ENCODE measurements at regions not wholly inside any gene's neighbourhood (a gene's known extent, or its start where the extent isn't known, plus 50 kb on each side); places are given as distances from the start of the nearest gene placed in this dataset.

DNA sequence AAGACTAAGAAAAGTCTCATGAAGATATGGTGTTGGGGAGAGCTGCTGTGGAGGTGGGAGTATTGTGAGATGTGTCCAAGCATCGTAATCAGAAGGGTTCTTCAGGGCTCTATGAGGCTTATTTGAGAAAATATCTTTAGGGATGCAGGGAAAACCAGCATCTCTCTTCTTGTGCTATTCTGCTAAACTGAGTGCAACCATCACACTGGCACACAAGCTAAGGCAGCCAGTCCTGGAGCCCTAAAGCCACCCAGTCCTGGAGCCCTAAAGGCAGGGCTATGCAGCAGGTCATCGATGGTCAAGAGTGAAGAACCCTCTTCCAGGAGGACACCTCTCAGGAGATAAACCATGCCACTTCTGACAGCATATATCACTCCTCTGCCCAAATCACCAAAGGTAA lies 445.2 kb upstream of the MIR17HG start:
- TF ChIP-seq, protein P1, sequence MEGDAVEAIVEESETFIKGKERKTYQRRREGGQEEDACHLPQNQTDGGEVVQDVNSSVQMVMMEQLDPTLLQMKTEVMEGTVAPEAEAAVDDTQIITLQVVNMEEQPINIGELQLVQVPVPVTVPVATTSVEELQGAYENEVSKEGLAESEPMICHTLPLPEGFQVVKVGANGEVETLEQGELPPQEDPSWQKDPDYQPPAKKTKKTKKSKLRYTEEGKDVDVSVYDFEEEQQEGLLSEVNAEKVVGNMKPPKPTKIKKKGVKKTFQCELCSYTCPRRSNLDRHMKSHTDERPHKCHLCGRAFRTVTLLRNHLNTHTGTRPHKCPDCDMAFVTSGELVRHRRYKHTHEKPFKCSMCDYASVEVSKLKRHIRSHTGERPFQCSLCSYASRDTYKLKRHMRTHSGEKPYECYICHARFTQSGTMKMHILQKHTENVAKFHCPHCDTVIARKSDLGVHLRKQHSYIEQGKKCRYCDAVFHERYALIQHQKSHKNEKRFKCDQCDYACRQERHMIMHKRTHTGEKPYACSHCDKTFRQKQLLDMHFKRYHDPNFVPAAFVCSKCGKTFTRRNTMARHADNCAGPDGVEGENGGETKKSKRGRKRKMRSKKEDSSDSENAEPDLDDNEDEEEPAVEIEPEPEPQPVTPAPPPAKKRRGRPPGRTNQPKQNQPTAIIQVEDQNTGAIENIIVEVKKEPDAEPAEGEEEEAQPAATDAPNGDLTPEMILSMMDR (IDR thresholded peaks at IDR 0.05; ENCODE audit: insufficient read depth, low read length), result no peak
- TF ChIP-seq, protein P2, sequence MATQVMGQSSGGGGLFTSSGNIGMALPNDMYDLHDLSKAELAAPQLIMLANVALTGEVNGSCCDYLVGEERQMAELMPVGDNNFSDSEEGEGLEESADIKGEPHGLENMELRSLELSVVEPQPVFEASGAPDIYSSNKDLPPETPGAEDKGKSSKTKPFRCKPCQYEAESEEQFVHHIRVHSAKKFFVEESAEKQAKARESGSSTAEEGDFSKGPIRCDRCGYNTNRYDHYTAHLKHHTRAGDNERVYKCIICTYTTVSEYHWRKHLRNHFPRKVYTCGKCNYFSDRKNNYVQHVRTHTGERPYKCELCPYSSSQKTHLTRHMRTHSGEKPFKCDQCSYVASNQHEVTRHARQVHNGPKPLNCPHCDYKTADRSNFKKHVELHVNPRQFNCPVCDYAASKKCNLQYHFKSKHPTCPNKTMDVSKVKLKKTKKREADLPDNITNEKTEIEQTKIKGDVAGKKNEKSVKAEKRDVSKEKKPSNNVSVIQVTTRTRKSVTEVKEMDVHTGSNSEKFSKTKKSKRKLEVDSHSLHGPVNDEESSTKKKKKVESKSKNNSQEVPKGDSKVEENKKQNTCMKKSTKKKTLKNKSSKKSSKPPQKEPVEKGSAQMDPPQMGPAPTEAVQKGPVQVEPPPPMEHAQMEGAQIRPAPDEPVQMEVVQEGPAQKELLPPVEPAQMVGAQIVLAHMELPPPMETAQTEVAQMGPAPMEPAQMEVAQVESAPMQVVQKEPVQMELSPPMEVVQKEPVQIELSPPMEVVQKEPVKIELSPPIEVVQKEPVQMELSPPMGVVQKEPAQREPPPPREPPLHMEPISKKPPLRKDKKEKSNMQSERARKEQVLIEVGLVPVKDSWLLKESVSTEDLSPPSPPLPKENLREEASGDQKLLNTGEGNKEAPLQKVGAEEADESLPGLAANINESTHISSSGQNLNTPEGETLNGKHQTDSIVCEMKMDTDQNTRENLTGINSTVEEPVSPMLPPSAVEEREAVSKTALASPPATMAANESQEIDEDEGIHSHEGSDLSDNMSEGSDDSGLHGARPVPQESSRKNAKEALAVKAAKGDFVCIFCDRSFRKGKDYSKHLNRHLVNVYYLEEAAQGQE (IDR thresholded peaks at IDR 0.05; ENCODE audit: insufficient replicate concordance, low read depth), result no peak
- no peak for TF ChIP-seq POLR2AphosphoS5 (IDR thresholded peaks at IDR 0.05; ENCODE audit: low read depth)
